ENCODE measurements at regions not wholly inside any gene's neighbourhood (a gene's known extent, or its start where the extent isn't known, plus 50 kb on each side); places are given as distances from the start of the nearest gene placed in this dataset.

- no peak for TF ChIP-seq GATA3 (IDR thresholded peaks at IDR 0.05; ENCODE audit: low read depth, low read length)
- TF ChIP-seq GATA2 (IDR thresholded peaks at IDR 0.05; ENCODE audit: low read depth, low read length): no peak
Observed at GRCh38 chr22:47374901-47375575, 612.6 kb downstream of the TBC1D22A start.
